Psoas muscle (tissue), 7 donors: ENCODE measurements at regions not wholly inside any gene's neighbourhood (a gene's known extent, or its start where the extent isn't known, plus 50 kb on each side); places are given as distances from the start of the nearest gene placed in this dataset.

ENCODE experiments used
- ATAC-seq, 4 donors: fragments of 200-7000 bp; cut with Tn5 transposase; one replicate each; pipeline ENCODE4 v1.9.1; 2020; ENCODE audit warnings: moderate library complexity in 3 of 4, mild to moderate bottlenecking in 2 of 4
- DNase-seq, 2 donors: peaks; one replicate each; pipeline ENCODE4 v3.0.0-alpha.2; 2020
- H3K27ac ChIP-seq: fragments of 200-600 bp; one replicate; pipeline ENCODE4 v1.8.0; 2022
- H3K27me3 ChIP-seq, 3 donors: fragments of 200-600 bp in 1 of 3; one replicate each; pipeline versions ENCODE4 v1.6.1 to v1.8.0; 2013 to 2022; ENCODE audit warnings: low read length in 2 of 3, mild to moderate bottlenecking in 2 of 3, moderate library complexity in 1 of 3; ENCODE audit not compliant: insufficient read depth in 3 of 3
- H3K36me3 ChIP-seq, 2 donors: fragments of 200-600 bp in 1 of 2; one replicate each; pipeline versions ENCODE4 v1.6.1 to v1.8.0; 2013 to 2022; ENCODE audit warnings: low read depth in 1 of 2, mild to moderate bottlenecking in 1 of 2, moderate library complexity in 1 of 2; ENCODE audit not compliant: insufficient read depth in 1 of 2
- H3K4me1 ChIP-seq: fragments of 200-600 bp; one replicate; pipeline ENCODE4 v1.8.0; 2022
- H3K4me3 ChIP-seq: fragments of 200-600 bp; one replicate; pipeline ENCODE4 v1.8.0; 2022; ENCODE audit warnings: mild to moderate bottlenecking
- H3K9me3 ChIP-seq: fragments of 200-600 bp; one replicate; pipeline ENCODE4 v1.8.0; 2022
- WGBS, 3 donors: extraction: QIAGEN DNeasy Blood & Tissue Kit; methylation state at CpG; one replicate each; pipeline versions ENCODE4 v1.1.6 to v1.1.7; 2013; 5-methylcytosine and 5-hydroxymethylcytosine counted together
- intact Hi-C, 2 donors: fragments of 100-400 bp; cut with DNase I; formaldehyde crosslinking; loops; one replicate each; pipeline versions ENCODE4 v1.11.0 to v1.14.2; 2022
- TF ChIP-seq, protein P1 (sequence below): fragments of 200-600 bp; IDR thresholded peaks from one replicate; pipeline ENCODE4 v1.8.0; 2022; ENCODE audit warnings: antibody characterized with exemption
- donor health status: healthy with polysubstance abuse.
- donor health status: DM: no; HTN: no; CAD: no; lungs with moderate emphysema.
- donor health status: Bipolar disorder and iron deficiency.
- donor health status: healthy.
- donor health status: DM: yes; HTN: yes; CAD: no.
- donor health status: DM: no; HTN: no; CAD: no.
- donor health status: DM: yes; HTN: yes; CAD: no.

DNA sequence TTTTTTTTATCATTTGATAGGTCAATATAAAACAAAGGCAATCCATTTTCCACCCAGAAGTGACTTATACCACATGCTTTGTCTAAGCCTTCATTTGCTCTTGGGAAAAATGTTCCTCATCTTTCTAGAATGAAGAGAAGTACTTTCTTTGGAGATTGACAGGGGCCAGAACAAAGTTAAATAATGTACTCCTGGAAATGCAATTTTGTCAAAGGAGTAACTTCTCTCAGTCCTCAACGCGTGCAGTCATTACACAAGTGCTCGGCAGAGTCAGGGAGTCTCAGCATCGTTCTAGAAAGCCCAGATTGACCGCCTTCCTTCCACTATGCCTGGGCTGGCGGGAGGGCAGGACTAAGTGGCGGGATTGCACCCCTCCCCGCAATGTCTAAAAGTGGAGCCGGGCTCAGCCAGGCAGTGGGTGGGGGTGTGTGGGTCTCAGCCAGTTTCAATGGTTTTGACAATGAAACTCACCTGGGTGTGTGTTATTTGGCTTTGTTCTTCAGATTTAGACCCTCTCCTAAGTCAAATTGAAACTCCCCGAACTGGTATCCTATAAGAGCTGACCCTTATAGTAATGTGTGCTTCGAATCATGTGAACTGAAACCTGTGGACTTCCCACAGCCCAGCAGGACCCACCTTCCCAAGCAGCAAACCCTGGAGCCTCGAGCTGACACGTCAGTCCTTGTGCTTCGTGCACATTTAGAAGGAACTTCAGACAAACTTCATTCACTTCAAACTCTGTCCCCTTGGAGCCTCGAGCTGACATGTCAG, 63.2 kb upstream of the DUSP22 start:
- TF ChIP-seq, protein P1, sequence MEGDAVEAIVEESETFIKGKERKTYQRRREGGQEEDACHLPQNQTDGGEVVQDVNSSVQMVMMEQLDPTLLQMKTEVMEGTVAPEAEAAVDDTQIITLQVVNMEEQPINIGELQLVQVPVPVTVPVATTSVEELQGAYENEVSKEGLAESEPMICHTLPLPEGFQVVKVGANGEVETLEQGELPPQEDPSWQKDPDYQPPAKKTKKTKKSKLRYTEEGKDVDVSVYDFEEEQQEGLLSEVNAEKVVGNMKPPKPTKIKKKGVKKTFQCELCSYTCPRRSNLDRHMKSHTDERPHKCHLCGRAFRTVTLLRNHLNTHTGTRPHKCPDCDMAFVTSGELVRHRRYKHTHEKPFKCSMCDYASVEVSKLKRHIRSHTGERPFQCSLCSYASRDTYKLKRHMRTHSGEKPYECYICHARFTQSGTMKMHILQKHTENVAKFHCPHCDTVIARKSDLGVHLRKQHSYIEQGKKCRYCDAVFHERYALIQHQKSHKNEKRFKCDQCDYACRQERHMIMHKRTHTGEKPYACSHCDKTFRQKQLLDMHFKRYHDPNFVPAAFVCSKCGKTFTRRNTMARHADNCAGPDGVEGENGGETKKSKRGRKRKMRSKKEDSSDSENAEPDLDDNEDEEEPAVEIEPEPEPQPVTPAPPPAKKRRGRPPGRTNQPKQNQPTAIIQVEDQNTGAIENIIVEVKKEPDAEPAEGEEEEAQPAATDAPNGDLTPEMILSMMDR = no peak
- DNase-seq = no peak
- H3K27ac ChIP-seq = no peak overlapping the region

DNA sequence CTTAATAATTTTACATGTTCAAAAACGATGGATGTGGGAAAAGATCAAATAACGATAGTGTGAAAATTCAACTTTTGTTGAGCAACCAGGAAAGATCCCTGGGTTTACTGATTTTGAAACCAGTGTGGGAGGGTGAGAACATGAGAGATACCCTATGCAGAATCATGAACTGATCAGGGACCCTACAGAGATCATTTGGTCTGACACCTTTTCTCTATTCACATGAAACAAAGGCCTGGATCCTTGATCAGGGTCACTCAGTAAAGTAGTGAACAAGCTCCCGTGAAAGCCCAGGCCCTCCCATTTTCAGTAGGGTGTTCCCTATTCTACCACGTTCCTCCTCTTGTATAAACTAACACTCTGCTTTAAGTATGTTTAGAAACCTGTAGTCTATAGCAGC, 60.5 kb upstream of the DUSP22 start:
- Histone ChIP-seq H3K36me3 (no peaks in the 10 kb centered on the region), H3K4me1 (no peaks in the 10 kb centered on the region), H3K9me3 (no peaks in the 10 kb centered on the region), H3K27ac (no peak overlapping the region), H3K27me3 (peaks cover 0 to 2% (median 0%) of the 10 kb centered on the region in 3 donors), H3K4me3 (no peak overlapping the region)
- ATAC-seq (no peak), DNase-seq (no peak)
- intact Hi-C loops = no loop called here
- TF ChIP-seq, protein P1 = no peak
- 77 to 85% (median 81%) methylated on average over 4 of the region's 4 CpGs for WGBS, 3 donors

More for the DNA sequence above, 63.2 kb upstream of the DUSP22 start:
- Histone ChIP-seq H3K4me1 (no peaks in the 10 kb centered on the region), H3K4me3 (no peak overlapping the region), H3K9me3 (no peaks in the 10 kb centered on the region), H3K36me3 (no peaks in the 10 kb centered on the region), H3K27me3 (peaks cover 0 to 2% (median 0%) of the 10 kb centered on the region in 3 donors)
- intact Hi-C loops = no loop called here
- 78 to 86% (median 85%) methylated on average over 15 of the region's 15 CpGs for WGBS, 3 donors
- ATAC-seq = no peak

DNA sequence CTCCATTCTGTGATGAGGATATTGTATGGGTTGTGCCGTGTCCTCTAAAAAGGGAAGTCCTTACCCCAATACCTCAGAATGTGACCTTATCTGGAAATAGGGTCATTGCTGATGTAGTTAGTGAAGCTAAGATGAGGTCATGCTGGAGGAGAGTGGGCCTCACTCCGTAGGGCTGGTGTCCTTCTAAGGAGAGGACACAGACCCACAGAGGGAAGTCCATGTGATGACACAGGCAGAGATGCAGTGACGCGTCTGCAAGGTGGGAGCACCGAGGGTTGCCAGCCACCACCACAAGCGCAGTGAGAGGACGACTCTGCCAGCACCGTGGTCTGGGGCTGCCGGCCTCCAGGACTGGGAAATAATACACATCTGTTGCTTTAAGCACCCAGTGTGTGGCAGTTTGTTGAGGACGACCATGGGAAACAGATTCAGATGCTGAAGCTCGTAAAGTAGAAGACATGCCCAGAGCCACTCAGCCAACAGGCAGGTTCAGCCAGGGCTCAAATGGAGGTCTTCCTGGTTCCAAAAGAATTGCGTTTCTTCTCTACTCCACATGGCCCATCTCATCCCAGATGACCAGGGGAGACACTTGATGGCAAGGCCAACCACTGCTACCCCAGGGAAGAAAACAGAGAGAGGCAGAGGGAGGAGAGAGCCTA, 59.2 kb upstream of the DUSP22 start:
- H3K36me3 ChIP-seq = no peaks in the 10 kb centered on the region
- H3K4me3 ChIP-seq = no peak overlapping the region
- DNase-seq (no peak), ATAC-seq (no peak)
- peaks cover 0 to 2% (median 0%) of the 10 kb centered on the region in 3 donors for H3K27me3 ChIP-seq
- intact Hi-C loops = no loop called here
- H3K27ac ChIP-seq = no peak overlapping the region
- H3K4me1 ChIP-seq = no peaks in the 10 kb centered on the region
- 86 to 90% (median 89%) methylated on average over 12 of the region's 12 CpGs for whole genome bisulfite sequencing, 3 donors
- TF ChIP-seq, protein P1 = no peak
- no peaks in the 10 kb centered on the region for H3K9me3 ChIP-seq

DNA sequence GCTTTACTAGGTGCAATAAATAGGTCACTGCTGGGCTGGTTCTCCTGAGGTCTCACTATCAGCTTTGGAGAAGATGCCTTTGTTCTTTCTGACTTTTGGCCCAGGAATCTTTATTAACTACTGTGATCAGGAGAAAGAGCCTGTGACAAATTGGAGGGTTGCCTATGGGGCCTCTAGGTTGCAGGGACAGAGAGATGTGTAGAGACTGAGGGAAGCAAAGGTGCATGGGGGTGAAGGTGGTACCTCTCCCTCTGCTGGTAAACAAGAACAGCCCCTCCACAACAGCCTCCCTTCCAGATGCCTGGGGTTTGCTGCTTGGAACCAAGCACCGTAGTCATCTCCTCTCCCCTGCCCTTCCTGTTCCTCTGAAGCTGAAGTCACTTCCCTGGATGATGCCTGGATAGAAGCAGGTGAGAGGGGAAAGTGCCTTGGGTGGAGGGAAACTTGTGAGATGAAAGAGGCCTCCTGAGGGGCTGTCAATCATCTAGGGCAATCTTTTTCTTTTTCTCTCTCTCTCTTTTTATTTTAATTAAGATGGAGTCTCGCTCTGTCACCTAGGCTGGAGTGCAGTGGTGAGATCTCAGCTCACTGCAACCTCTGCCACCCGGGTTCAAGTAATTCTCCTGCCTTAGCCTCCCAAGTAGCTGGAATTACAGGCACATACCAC, 57.4 kb upstream of the DUSP22 start:
- H3K36me3 ChIP-seq = no peaks in the 10 kb centered on the region
- no peak overlapping the region for H3K27ac ChIP-seq
- H3K27me3 ChIP-seq = no peaks in the 10 kb centered on the region
- TF ChIP-seq, protein P1 = no peak
- H3K4me1 ChIP-seq = no peaks in the 10 kb centered on the region
- intact Hi-C loops = no loop called here
- ATAC-seq (no peak), DNase-seq (no peak)
- H3K9me3 ChIP-seq = no peaks in the 10 kb centered on the region
- no peak overlapping the region for H3K4me3 ChIP-seq
- 79 to 93% (median 86%) methylated on average over 3 of the region's 3 CpGs for WGBS, 3 donors
